Liver (tissue), 3 donors: ENCODE measurements at regions not wholly inside any gene's neighbourhood (a gene's known extent, or its start where the extent isn't known, plus 50 kb on each side); places are given as distances from the start of the nearest gene placed in this dataset.

Experiments used
- CTCF ChIP-seq: fragments of 150-350 bp; IDR thresholded peaks from 2 replicates; pipeline ENCODE4 v1.5.1; 2017; ENCODE audit warnings: improper control_type of control experiment, low read depth, low read length; ENCODE audit not compliant: missing input control
- FOXA1 ChIP-seq: IDR thresholded peaks from 2 replicates; pipeline ENCODE4 v1.6.1; 2016; ENCODE audit warnings: antibody characterized with exemption
- GABPA ChIP-seq, 2 donors: IDR thresholded peaks in 1 of 2; conservative IDR thresholded peaks in 1 of 2; 2 replicates each; pipeline ENCODE4 v1.6.1; 2016; ENCODE audit warnings: antibody characterized with exemption in 2 of 2, mild to moderate bottlenecking in 1 of 2, moderate library complexity in 1 of 2
- HNF4A ChIP-seq, 2 donors: conservative IDR thresholded peaks; 2 replicates each; pipeline ENCODE4 v1.6.1; 2016; ENCODE audit warnings: antibody characterized with exemption in 2 of 2, mild to moderate bottlenecking in 2 of 2
- JUND ChIP-seq, 2 donors: IDR thresholded peaks; 2 replicates each; pipeline ENCODE4 v1.6.1; 2016; ENCODE audit warnings: antibody characterized with exemption in 2 of 2
- MAX ChIP-seq: IDR thresholded peaks from 2 replicates; pipeline ENCODE4 v1.6.1; 2016; ENCODE audit warnings: antibody characterized with exemption
- RAD21 ChIP-seq, 2 donors: IDR thresholded peaks; 2 replicates each; pipeline ENCODE4 v1.6.1; 2016; ENCODE audit warnings: antibody characterized with exemption in 2 of 2, mild to moderate bottlenecking in 2 of 2
- RXRA ChIP-seq, 2 donors: IDR thresholded peaks; 2 replicates each; pipeline ENCODE4 v1.6.1; 2017 to 2018; ENCODE audit warnings: antibody characterized with exemption in 2 of 2, mild to moderate bottlenecking in 1 of 2
- SP1 ChIP-seq: IDR thresholded peaks from 2 replicates; pipeline ENCODE4 v1.6.1; 2018; ENCODE audit warnings: antibody characterized with exemption, mild to moderate bottlenecking
- YY1 ChIP-seq: IDR thresholded peaks from 2 replicates; pipeline ENCODE4 v1.6.1; 2016; ENCODE audit warnings: antibody characterized with exemption, mild to moderate bottlenecking
- donor health status: healthy.
- donor health status: healthy.

GRCh38 chr2:455913-456312, 168.0 kb upstream of the ALKAL2 start:
- TF ChIP-seq YY1 (no peak), CTCF (no peak), SP1 (no peak), RXRA (IDR thresholded peaks at IDR 0.05) (no peak), FOXA1 (no peak), GABPA (IDR thresholded peaks at IDR 0.05 in 1 of 2, conservative IDR thresholded peaks at IDR 0.05 in 1 of 2) (no peak), MAX (no peak), HNF4A (conservative IDR thresholded peaks at IDR 0.05) (no peak), RAD21 (IDR thresholded peaks at IDR 0.05) (no peak), JUND (IDR thresholded peaks at IDR 0.05) (no peak)
